ENCODE measurements at regions not wholly inside any gene's neighbourhood (a gene's known extent, or its start where the extent isn't known, plus 50 kb on each side); places are given as distances from the start of the nearest gene placed in this dataset.
"Not testable (repeated sequence)": the region's sequence is repeated elsewhere in the genome, so short reads cannot be mapped to it uniquely, and the experiment has no call there.

DNA sequence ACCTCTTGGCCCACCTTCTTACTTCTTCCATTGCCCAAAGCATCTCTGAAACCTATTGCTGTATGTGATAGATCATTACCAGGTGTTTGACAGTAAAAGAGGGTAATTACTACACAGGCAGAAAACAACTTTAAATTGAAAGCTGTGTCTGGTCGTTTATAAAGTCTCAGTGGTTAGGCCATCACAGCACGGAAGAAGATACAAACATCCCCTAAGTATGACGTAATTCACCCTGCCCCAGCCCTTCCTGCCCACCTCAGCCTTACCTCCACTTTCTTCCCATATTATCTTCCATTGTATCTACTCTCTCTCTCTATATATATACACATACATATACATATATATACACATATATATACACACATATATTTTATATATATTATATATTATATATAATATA, 805.8 kb upstream of the PABPC4L start:
- DNase-seq = no peak

DNA sequence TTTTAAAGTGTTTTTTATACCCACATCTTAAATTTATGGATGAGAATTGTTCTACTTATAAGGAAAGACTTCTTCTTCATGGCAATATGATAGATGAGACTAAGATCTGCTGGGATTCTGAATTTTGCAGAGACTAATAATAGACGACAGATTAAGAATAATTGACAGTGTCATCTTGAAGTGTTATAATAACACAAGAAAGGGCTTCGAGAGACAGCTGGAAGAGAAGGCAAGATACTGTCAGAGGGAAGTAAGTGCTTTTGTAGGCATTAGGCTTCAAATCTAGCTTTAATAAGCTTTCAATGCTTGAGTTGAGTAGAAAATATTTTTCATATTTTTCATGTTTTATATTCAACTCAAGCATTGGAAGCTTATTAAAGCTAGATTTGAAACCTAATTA, 797.6 kb upstream of the PABPC4L start:
- no peak for DNase-seq

DNA sequence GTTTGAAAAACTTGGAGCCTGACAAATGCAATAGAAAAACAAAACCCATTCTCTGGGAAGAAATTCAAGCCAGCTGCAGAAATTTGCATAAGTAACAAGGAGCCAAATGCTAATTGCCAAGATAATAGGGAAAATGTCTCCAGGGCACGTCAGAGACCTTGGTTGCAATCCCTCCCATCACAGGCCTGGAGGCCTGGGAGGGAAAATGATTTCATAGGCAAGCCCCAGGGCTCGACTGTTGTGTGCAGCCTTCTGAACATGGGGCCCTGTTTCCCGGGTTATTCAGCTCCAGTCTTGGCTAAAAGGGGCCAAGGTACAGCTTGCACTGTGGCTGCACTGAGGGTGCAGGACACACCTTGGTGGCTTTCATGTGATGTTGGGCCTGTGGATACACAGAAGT, 760.4 kb upstream of the PABPC4L start:
- DNase-seq = no peak

DNA sequence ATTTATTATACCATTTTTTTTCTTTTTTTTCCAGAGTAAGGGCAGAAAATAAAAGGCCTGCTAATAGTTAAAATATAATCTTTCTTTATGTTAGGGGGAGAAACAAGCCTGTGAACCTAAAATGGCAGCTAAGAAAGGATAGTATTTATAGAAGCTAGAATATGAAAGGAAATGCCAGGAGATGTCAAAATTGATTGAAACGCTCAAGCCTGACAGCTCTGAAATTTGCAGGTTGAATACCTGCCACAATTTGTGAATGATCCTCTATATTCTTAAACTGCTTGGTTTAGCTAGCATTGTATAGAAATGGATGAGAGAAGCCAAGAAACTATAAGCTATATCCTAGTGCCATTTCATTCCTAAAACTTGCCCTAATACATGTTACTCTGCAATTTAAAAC, 757.3 kb upstream of the PABPC4L start:
- no peak for DNase-seq

DNA sequence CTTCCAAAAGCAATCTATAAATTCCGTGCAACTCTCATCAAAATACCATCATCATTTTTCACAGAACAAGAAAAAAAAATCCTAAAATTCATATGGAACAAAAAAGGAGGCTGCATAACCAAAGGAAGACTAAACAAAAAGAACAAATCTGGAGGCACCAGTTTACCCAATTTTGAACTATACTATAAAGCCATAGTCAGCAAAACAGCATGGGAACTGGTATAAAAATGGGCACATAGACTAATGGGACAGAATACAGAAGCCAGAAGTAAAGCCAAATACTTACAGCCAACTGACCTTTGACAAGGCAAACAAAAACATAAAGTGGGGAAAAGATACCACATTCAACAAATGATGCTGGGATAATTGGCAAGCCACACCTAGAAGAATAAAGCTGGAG, 753.5 kb upstream of the PABPC4L start:
- no peak for DNase-seq

DNA sequence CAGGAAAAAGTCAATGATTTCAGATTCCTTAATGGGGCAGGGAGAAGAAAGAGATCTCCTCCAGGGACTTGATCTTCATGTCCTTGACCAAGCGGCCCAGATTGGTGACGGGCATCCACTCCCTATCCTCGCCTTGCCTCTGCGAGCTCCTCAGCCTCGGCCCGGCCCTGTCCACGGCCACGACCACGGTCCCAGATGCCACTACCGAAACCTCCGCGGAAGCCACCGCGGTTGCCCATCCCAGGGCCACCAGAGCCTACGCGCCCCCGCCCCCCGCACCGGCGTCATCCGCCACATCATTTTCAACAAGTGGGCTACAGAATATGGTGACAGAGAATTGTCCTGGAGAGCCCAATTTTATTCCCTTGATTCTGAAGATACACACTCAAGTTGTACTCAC, 751.2 kb upstream of the PABPC4L start:
- no peak for DNase-seq

DNA sequence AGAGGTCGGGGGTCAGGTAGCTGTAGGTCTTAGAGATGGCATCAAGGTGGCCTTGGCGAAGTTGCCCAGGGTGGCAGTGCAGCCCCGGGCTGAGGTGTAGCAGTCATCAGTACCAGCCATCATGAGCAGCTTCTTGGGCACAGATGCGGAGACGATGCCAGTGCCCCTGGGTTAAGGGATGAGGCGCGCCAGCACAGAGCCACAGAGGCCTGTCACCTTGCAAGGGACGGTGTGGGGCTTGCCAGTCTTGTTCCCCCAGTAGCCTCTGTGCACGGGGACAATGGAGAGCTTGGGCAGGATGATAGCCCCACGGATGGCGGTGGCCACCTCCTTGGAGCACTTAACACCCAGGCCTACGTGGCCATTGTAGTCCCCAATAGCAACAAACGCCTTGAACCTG, 750.7 kb upstream of the PABPC4L start:
- no peak for DNase-seq

DNA sequence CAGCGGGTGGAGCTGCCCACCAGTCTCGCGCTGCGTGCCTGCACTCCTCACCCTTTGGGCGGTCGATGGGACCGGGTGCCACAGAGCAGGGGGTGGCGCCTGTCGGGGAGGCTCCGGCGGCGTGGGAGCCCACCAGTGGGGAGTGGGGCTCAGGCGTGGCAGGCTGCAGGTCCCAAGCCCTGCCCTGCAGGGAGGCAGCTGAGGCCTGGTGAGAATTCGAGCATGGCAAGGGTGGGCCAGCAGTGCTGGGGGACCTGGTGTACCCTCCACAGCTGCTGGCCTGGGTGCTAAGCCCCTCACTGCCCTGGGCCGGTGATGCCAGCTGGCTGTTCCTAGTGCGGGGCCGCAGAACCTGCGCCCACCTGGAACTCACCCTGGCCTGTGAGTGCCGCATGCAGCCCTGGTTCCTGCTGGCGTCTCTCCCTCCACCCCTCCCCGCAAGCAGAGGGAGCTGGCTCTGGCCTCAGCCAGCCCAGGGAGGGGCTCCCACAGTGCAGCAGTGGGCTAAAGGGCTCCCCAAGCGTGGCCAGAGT, 746.6 kb upstream of the PABPC4L start:
- DNase-seq = no peak

DNA sequence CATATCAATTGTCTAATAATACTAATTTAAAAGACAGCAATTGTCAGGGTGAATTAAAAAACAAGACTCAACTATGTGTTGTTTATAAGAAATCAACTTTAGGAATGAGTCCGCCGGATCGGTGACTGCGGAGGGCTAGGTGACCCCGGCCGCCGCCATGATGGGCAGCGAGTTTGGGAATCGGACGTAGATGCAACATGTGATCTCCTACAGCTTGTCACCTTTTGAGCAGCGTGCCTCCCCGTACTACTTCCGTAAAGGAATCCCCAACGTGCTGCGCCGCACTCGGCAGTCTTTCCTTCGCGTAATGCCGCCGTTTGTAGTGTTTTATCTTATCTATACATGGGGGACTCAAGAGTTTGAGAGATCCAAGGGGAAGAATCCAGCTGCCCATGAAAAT, 742.5 kb upstream of the PABPC4L start:
- DNase-seq = no peak

DNA sequence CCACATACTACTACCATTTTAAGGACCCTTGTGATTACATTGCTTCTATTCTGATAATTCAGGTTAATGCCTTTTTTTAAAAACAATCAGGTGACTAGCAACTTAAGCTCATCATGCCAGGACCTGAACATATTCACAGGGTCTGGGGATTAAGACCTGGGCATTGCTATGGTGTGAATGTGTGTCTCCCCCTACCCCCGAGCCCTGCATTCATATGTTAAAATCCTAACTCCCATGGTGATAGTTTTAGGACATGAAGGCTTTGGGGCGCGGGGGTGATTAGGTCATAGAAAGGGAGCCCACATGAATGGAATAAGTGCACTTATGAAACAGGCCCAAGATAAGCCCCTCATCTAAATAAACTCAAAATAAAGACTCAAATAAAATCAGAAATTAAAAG, 734.4 kb upstream of the PABPC4L start:
- no peak for DNase-seq

DNA sequence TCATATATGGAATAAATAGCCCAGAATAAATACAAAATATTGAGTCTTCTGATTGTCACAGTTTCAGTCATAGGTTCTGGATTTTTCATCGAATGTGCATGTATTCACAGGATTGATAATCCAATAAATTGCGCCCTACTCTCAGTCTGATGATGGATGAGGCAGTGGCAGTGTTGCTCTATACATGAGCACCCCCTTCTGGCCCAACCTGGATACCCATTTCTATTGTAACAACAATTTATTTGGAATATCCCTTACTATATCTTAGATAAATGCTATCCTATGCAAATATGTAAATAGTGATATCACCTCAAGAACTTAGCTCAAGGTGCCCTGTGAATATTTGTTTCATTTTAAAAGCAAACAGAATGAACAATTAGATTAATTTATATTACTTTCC, 733.7 kb upstream of the PABPC4L start:
- no peak for DNase-seq

DNA sequence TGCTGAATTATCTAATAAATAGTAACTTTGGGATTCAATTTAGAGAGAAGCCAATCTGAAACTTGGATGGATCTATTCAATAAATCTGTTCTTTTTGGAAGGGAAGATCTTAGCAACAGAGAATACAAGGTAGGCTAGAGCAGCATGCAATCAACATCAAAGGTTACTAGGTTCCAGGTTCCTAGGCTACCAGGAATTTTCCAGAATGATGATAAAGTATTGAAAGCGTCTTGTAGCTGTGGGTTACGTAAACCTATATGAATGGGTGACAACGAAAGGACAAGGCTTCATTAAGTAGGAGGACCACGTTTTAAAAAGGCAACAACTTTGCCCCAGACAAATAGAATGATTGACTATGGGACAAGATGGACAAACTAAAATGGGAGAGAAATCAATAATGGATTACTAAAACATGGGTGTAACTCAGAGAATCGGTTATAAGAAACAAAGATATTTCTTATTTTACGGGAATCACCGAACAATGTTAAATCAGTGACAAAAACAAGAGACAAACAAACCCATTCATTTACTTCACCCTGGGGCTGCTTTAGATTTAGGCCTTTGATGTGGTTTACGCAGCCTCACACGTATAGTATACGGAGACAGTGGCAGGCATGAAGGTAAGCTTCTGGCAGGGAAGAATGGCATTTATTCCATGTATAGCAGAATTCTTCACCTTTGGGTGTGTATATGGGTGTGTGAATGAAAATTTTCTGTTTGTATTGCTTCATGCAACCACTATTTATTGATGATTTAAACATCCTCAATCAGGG, 732.6 kb upstream of the PABPC4L start:
- DNase-seq = no peak

DNA sequence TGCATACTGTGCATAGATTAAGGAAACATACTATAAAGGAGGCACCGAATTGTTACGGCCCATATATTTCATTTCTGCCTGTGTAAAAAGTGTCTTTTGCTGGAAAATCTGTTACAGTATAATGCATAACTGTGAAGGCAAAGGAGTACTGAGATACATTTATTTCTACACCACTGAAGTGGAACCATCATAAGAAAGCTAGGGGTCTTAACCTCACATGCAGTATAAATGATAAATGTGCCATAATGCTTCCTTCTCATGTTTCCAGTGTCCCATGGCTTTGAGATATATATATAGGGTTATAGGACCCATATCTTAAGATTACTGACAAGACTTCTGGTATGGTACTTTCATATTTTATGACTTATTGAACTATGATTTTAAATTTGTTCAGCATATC, 713.8 kb upstream of the PABPC4L start:
- DNase-seq = no peak

DNA sequence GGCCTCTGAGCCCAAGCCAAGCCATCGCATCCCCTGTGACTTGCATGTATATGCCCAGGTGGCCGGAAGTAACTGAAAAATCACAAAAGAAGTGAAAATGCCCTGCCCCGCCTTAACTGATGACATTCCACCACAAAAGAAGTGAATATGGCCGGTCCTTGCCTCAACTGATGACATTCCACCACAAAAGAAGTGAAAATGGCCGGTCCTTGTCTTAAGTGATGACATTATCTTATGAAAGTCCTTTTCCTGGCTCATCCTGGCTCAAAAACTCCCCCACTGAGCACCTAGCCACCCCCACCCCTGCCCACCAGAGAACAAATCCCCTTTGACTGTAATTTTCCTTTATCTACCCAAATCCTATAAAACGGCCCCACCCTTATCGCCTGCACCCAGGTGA, 712.7 kb upstream of the PABPC4L start:
- not testable (repeated sequence) for DNase-seq

DNA sequence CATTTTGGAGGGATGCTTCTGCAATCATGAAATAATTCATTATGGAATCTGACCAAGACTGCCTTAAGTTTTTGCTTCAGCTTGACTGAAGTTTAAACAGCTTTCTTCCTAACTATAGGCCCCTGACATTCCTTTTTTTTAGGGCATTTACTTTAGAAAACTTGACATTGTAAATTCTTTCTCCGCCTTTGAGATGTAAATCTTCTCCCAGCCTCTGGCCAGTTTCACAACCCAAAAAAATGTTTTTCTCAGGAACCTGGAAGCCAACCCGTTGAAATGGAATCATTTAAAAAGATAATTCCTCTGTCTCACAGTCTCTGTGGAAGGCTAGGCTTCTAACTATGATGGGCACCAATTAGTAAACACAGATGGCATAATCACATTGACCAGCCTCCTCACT, 710.4 kb upstream of the PABPC4L start:
- no peak for DNase-seq

DNA sequence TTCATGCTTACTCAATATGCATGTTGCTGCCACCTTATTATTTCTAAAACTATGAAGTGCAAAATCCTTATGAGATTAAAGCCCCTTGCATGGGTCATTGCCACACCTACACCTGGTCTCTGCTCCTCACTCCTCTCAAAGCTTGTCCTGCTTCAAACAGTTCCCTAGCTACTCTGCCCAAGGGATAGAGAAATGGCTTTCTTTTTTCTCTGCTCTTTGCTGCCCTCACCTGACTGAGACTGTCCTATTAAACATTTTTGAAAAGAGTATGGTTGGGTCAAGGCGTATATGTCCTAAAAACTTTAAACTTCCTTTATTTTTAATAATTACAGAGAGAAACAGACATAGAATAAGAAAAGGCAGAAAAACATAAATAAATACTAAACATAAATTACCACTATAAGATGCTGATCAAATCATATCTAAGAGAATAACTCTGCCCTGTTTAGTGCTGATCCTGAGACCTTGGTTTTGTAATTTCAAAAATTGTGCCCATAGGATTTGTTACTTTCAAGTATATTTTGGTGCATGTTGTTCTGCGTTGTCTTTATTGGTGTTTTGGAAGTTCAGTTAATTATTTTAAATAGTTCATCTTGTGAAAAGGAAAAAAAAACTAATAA, 704.9 kb upstream of the PABPC4L start:
- DNase-seq = peak; percentile 60

DNA sequence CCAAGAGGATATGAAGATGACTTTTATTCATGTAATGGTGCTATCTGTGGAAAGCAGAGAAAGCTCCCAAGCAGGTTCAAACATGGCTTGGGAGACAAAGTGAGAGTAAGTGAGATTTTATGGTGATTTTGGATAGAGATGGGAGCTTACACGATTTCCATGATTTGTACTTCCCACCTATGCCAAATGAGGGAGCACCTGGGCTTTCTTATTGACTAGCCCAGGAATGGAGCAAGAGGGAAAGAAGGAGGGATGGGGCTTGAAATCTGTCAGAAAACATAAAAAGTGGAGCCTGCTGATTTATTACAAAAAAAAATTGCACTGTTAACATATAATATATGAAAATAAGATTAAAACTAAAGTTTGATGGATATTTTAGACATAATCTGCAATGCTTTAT, 703.5 kb upstream of the PABPC4L start:
- no peak for DNase-seq

DNA sequence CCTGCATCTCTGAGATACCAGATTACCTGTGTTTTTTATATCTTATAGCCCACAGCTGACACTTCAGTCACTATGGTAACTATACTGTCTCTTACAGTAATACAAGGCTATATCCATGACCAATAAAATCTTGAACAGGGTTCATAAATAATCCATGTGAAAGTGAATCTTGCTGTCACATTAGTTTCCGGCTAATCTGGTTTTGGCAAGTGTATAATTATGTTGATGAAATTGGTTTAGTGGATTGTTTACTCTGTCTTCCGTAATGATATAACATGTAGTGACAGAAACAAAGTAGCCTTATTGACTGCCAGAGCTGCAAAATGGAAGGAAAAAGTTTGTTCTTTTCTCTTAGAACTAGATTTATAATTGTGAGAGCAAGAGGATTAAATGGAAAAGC, 686.6 kb upstream of the PABPC4L start:
- peak; percentile 60 for DNase-seq

DNA sequence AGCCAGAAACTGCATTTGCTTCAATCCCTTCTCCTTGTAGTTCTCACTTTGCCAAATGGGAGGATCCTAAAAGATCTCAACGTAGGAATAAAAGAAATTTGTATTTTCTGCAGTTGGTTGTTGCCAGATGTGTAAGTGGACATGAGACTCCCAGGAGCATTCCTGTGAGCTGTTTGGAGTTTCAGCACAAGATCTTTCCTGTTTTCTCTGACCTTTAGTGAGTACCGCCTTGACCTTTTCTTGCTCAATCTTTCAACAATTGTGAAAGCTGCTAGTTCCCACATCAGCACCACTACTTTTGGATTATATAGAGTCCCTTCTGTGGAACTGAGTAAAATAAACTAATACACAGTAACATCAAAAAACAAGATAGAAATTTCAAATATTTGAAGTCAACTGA, 683.8 kb upstream of the PABPC4L start:
- DNase-seq = no peak

DNA sequence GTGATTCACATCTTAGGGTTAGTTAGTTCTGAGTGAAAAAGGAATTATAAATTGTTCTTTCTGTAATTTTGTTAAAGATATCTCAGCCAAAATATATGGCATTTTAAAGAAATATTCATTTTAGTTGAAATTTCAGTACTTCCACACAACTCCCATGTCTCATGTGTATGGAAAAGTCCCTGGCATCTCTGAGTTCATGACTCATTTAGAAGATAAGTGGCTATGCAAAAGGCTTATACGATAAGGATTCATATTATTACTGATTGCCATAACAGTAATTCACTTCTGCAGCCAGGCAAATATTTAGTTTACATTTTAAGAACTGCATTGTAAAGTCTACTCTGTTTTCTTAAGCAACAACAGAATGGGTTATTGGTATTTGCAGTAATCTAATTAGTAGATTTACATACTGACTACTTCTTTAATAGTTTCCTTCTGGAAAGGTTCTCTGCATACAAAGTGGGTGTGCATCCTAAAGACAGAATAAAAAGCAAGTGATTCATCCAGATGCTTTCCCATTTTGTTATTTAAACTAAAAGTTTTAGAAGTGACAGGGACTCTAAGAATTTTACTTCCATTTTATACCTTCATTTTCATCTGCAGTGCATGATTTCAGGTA, 682.4 kb upstream of the PABPC4L start:
- DNase-seq = no peak

DNA sequence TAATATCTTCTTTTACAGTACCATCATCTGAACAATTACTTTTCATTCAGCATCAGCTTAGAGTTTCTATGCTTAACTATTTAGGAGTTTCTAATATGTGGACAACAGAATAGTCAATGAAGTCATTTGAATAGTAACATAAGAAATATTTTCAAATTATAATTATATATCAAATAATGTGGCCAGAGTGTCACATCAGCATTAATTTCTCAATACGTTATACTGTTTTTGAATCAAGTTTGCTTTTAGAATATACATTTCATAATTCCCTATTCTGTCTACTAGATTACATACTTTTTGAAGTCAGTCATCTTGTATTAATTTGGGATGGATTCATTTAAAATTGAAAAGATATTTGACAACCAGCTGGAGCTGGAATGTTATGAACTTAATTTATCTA, 677.4 kb upstream of the PABPC4L start:
- no peak for DNase-seq

DNA sequence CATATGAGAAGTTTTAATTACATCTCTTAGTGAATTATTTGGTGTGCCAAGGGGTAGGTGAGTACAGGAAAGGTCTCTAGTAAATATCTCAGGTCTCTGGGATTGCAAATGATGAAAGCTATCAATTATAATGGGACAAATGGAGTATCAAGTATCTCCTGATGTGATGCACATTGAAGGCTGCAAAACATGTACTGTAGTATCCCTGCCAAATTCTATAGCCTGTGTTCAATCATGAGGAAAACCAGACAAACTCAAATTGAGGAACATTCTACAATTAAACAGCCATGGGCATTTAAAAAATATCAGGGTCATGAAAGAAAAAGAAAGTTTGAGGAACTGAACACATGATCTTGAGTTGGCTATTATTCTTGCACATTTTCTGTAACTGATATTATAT, 665.4 kb upstream of the PABPC4L start:
- DNase-seq = no peak

DNA sequence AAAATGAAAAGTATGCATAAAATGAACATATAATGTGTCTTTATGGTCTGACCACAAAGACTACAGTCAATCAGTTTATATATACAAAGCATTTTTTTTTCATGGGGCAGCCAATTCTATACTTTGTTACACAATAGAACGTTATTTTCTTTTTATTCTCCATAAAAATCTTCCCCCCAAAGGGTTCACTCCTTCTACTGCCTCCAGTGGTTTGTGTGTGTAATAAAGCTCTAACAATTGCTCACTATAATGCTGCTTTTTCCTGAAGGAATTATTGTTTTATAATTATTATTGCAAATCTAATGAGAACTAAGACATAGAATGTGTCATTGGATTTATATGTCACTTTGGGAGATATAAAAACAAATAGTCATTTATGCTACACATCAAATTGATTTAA, 664.1 kb upstream of the PABPC4L start:
- no peak for DNase-seq

DNA sequence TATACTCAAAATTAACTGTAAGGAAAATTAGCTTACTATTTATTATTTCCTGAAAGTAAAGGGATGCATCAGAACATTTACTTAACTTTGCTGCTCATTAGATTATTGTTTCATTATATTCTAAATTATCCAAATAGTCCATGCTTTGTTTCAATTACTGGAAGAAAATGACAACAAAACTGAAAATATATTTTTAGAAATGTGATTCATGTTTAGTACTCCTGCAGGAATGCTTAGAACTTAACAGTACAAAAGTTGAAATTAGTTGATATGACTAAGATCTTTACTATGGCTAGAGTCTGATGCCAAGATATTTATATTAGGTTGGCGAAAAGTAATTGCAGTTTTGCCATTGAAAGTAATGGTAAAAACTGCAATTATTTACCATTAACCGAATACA, 660.5 kb upstream of the PABPC4L start:
- no peak for DNase-seq

All from eye (tissue), 1 donor.